ENCODE measurements at regions not wholly inside any gene's neighbourhood (a gene's known extent, or its start where the extent isn't known, plus 50 kb on each side); places are given as distances from the start of the nearest gene placed in this dataset.

DNA sequence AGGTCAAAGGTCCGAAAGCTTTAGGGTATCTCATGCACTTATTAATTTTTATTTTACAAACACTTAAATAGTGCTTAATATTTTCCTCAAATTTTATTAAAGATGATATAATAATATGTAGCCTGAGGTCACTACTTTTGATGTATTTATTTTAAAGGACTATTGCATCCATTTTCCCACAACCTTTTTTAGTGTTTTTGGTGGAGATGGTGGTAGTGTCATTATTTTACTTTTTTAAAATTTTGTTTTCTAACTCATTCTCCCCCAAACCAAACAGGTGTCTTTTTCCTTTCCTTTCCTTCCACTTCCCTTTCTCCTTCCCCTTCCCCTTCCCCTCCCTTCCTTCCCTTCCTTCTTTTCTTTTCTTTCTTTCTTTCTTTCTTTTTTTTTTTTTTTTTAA is 328.6 kb downstream of the CYLC2 start:
- TF ChIP-seq EZH2 (IDR thresholded peaks at IDR 0.05; ENCODE audit: borderline replicate concordance, low read length): no peak
- TF ChIP-seq, protein P1, sequence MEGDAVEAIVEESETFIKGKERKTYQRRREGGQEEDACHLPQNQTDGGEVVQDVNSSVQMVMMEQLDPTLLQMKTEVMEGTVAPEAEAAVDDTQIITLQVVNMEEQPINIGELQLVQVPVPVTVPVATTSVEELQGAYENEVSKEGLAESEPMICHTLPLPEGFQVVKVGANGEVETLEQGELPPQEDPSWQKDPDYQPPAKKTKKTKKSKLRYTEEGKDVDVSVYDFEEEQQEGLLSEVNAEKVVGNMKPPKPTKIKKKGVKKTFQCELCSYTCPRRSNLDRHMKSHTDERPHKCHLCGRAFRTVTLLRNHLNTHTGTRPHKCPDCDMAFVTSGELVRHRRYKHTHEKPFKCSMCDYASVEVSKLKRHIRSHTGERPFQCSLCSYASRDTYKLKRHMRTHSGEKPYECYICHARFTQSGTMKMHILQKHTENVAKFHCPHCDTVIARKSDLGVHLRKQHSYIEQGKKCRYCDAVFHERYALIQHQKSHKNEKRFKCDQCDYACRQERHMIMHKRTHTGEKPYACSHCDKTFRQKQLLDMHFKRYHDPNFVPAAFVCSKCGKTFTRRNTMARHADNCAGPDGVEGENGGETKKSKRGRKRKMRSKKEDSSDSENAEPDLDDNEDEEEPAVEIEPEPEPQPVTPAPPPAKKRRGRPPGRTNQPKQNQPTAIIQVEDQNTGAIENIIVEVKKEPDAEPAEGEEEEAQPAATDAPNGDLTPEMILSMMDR (conservative IDR thresholded peaks at IDR 0.05 in 1 of 2, IDR thresholded peaks at IDR 0.05 in 1 of 2; ENCODE audit: extremely low read depth in 1 of 2, insufficient read depth in 1 of 2, low read depth in 1 of 2, low read length in 2 of 2): no peak

Measured in mammary epithelial cell (primary cell).